Thoracic aorta (tissue), 2 donors: ENCODE measurements at regions not wholly inside any gene's neighbourhood (a gene's known extent, or its start where the extent isn't known, plus 50 kb on each side); places are given as distances from the start of the nearest gene placed in this dataset.

ENCODE experiments used
- ATAC-seq: fragments of 150-250 bp; one replicate; pipeline ENCODE4 v1.8.0; 2017; ENCODE audit warnings: low read depth; ENCODE audit not compliant: insufficient number of reproducible peaks, low FRiP score
- DNase-seq: peaks from one replicate; pipeline ENCODE4 v3.0.0-alpha.2; 2020; ENCODE audit warnings: low spot score
- H3K27ac ChIP-seq, 2 donors: fragments of 200-600 bp; sonication (generic); 1 replicate in 1 of 2; 2 replicates in 1 of 2; pipeline ENCODE4 v1.5.1; 2016; ENCODE audit warnings: mild to moderate bottlenecking in 2 of 2, moderate library complexity in 2 of 2
- H3K27me3 ChIP-seq: fragments of 200-600 bp; sonication (generic); replicated peaks from 2 replicates; pipeline ENCODE4 v1.6.0; 2016; ENCODE audit warnings: mild to moderate bottlenecking; ENCODE audit not compliant: insufficient read depth
- H3K36me3 ChIP-seq: fragments of 200-600 bp; sonication (generic); one replicate; pipeline ENCODE4 v1.5.1; 2016
- H3K4me1 ChIP-seq, 2 donors: fragments of 200-600 bp; sonication (generic); 1 replicate in 1 of 2; 2 replicates in 1 of 2; pipeline versions ENCODE4 v1.5.1 to v1.6.0; 2016; ENCODE audit warnings: low read depth in 2 of 2, mild to moderate bottlenecking in 1 of 2; ENCODE audit not compliant: control insufficient read depth in 1 of 2
- H3K4me3 ChIP-seq: fragments of 200-600 bp; sonication (generic); 2 replicates; pipeline ENCODE4 v1.5.1; 2016; ENCODE audit warnings: mild to moderate bottlenecking
- H3K9me3 ChIP-seq: fragments of 200-600 bp; sonication (generic); 2 replicates; pipeline ENCODE4 v1.5.1; 2016
- TF ChIP-seq, protein P1 (sequence below): fragments of 200-600 bp; sonication (generic); IDR thresholded peaks from one replicate; pipeline ENCODE4 v1.5.1; 2019; ENCODE audit warnings: antibody characterized with exemption

DNA sequence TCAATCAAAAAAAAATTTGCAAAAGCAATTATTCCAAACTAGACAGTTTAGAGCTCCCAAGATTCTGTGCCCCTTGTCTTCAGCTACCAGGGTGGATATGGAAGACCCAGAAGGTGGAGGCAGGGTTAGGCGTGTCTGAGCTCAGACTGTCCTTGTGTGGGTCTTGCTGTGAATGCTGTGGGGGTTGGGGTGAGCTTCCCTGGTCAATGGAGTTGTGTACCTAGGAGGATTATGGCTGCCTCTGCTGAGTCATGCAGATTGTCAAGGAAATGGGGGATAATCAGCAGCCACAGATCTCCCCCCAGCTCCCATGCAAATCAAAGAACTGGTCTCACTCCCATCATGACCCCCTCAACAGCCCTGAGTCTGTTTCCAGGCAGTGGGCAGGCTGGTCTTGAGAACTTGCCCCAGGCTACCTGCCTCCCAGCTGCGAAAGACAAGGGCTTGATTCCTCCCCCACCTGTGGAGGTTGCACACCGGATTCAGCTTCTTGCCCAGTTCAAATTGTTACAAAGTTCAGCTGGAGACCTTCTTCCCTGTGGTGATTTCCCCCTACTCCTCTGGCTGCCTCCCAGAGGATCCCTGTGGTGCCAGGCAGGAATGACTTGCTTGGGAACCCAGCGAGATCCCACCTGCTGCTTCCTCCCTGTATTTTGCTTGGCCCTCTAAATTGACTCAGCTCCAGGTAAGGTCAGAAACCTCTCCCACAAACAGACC lies 77.0 kb downstream of the RAD51AP2 start:
- Histone ChIP-seq H3K4me1 (no peaks in the 10 kb centered on the region), H3K4me3 (no peak overlapping the region), H3K27me3 (no peaks in the 10 kb centered on the region), H3K9me3 (no peaks in the 10 kb centered on the region), H3K27ac (no peak overlapping the region), H3K36me3 (no peaks in the 10 kb centered on the region)
- no peak for DNase-seq
- TF ChIP-seq, protein P1, sequence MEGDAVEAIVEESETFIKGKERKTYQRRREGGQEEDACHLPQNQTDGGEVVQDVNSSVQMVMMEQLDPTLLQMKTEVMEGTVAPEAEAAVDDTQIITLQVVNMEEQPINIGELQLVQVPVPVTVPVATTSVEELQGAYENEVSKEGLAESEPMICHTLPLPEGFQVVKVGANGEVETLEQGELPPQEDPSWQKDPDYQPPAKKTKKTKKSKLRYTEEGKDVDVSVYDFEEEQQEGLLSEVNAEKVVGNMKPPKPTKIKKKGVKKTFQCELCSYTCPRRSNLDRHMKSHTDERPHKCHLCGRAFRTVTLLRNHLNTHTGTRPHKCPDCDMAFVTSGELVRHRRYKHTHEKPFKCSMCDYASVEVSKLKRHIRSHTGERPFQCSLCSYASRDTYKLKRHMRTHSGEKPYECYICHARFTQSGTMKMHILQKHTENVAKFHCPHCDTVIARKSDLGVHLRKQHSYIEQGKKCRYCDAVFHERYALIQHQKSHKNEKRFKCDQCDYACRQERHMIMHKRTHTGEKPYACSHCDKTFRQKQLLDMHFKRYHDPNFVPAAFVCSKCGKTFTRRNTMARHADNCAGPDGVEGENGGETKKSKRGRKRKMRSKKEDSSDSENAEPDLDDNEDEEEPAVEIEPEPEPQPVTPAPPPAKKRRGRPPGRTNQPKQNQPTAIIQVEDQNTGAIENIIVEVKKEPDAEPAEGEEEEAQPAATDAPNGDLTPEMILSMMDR: no peak
- no peak for ATAC-seq

DNA sequence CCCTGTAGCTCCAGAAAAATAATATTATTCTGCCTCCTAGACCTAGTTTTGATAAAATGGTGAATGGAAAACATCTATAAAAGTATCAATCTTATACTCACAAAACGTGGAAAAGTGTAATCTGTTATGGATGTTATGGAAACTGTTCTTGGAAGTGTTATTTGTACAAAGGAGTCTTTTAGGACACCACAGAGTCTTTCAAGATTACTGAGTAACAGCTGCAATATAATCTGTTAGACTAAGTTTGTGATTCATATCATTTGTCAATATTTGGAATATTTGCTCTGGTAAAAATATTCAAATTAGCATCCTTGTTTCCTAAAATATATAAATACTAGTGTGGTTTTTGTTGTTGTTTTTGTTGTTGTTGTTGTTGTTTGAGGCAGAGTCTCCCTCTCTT lies 87.9 kb downstream of the RAD51AP2 start:
- TF ChIP-seq, protein P1: no peak
- ATAC-seq: no peak

DNA sequence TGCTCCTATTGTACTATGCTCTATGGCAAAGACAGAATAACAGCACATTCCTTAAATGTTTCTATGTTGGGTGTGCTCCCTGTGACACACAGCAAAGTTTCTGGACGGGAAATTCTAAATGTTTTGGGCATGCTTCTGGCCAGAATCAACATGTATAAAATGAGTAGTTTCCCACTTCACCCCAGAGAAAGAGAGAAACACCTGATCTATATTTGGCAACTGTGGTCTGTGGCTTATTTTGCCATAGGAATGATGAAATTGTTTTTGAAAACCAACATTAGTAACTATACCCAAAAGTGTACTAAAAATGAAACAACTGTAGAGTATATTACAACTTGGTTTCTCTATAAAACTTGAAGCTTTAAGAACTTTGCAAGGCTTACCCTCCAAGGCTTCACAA lies 89.1 kb downstream of the RAD51AP2 start:
- ATAC-seq: no peak

More for the DNA sequence above, 87.9 kb downstream of the RAD51AP2 start:
- H3K4me1 ChIP-seq: peaks cover 5 to 7% of the 10 kb centered on the region in 2 donors
- no peak overlapping the region for H3K4me3 ChIP-seq
- H3K9me3 ChIP-seq: no peaks in the 10 kb centered on the region
- no peak for DNase-seq
- H3K36me3 ChIP-seq: no peaks in the 10 kb centered on the region
- H3K27me3 ChIP-seq: no peaks in the 10 kb centered on the region
- no peak overlapping the region for H3K27ac ChIP-seq

DNA sequence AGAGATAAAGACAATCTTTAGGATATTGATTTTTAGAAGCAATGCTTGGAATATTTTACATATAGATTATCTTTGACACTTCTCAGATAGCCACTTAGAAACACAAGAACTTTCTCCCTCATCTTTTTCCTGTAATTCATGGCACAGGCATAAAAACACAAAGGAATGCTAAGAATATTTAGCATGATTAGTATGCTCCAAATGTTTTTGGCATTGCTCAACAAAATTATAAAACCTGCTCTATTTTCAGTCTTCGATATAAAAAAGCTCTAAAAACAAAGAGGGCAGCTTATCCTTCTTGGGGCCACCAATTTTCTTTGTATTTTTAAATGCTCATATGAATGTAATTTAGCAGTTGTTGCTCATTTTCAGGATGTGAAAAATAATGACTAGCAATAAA lies 90.8 kb downstream of the RAD51AP2 start:
- ATAC-seq: no peak
- H3K27ac ChIP-seq: no peak overlapping the region
- TF ChIP-seq, protein P1: no peak

More for the DNA sequence above, 89.1 kb downstream of the RAD51AP2 start:
- TF ChIP-seq, protein P1: no peak
- Histone ChIP-seq H3K4me1 (peaks cover 5 to 7% of the 10 kb centered on the region in 2 donors), H3K36me3 (no peaks in the 10 kb centered on the region), H3K27me3 (no peaks in the 10 kb centered on the region), H3K27ac (no peak overlapping the region), H3K4me3 (no peak overlapping the region), H3K9me3 (no peaks in the 10 kb centered on the region)
- DNase-seq: no peak

DNA sequence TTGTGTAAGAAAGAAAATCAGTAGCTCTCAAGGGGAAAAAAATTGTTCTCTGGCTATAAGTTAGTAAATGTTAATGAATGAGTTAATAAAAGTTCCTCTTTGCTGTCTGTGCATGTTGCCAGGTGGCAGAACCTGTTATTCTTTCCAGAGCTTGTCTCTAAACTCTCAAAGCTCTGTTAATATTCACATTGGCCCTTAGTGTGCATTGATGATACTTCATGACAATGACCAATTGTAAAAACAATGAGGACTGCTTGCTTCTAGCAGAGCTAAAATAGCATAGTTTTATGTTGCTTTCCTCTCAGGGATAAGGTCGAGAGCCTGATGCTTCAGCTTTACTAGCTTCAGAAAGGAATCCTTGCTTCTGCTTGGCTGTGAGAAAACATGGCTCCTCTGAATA lies 91.5 kb downstream of the RAD51AP2 start:
- DNase-seq (no peak), ATAC-seq (no peak)
- H3K4me1 ChIP-seq: peaks cover 5 to 7% of the 10 kb centered on the region in 2 donors
- no peaks in the 10 kb centered on the region for H3K36me3 ChIP-seq
- TF ChIP-seq, protein P1: no peak
- no peak overlapping the region for H3K4me3 ChIP-seq
- no peaks in the 10 kb centered on the region for H3K9me3 ChIP-seq
- no peak overlapping the region for H3K27ac ChIP-seq
- no peaks in the 10 kb centered on the region for H3K27me3 ChIP-seq

More for the DNA sequence above, 90.8 kb downstream of the RAD51AP2 start:
- no peaks in the 10 kb centered on the region for H3K9me3 ChIP-seq
- DNase-seq: no peak
- H3K27me3 ChIP-seq: no peaks in the 10 kb centered on the region
- no peak overlapping the region for H3K4me3 ChIP-seq
- H3K4me1 ChIP-seq: peaks cover 5 to 7% of the 10 kb centered on the region in 2 donors
- H3K36me3 ChIP-seq: no peaks in the 10 kb centered on the region
